HCT116 (cell line): ENCODE measurements at regions not wholly inside any gene's neighbourhood (a gene's known extent, or its start where the extent isn't known, plus 50 kb on each side); places are given as distances from the start of the nearest gene placed in this dataset.

Experiments
- ATAC-seq: fragments of 200-7000 bp; cut with Tn5 transposase; 2 replicates; pipeline ENCODE4 v1.9.1; 2020; ENCODE audit warnings: mild to moderate bottlenecking, moderate library complexity
- BruUV-seq: library from RNA; stranded (reverse); fragments of 400-500 nt; replicated peaks from 2 replicates; lab custom pipeline; 2021; lab: Mats Ljungman, UMichigan
- CTCF ChIA-PET: fragments of 300-600 bp; sonication (Branson Sonifier 250); formaldehyde crosslinking; loops from one replicate; lab custom pipeline; 2021; ENCODE audit warnings: antibody characterized with exemption; lab: Charles Lee
- POLR2A ChIA-PET: fragments of 300-600, 350-600 bp; sonication (Branson Sonifier 250); formaldehyde crosslinking; loops from one replicate; lab custom pipeline; 2021; ENCODE audit warnings: antibody characterized with exemption; lab: Charles Lee
- RAD21 ChIA-PET, 2 experiments: fragments of 300-600 bp; sonication (Branson Sonifier 250); formaldehyde crosslinking; loops; one replicate each; lab custom pipeline; 2023; ENCODE audit warnings: low total read pairs in 2 of 2; ENCODE audit not compliant: uncharacterized antibody in 2 of 2, unreplicated experiment in 2 of 2, low non-redundant PET in 1 of 2; lab: Charles Lee
- DNase-seq: peaks from one replicate; pipeline ENCODE4 v3.0.0-alpha.2; 2010; ENCODE audit warnings: low read depth, low spot score
- H2AFZ ChIP-seq: fragments of 200-600 bp; shearing (Covaris generic), sonication (generic); 2 replicates; pipeline ENCODE4 v1.6.1; 2017; ENCODE audit warnings: low read depth, mixed run types, mixed read lengths, antibody characterized with exemption, low read length; ENCODE audit not compliant: poor library complexity, severe bottlenecking
- H3K27ac ChIP-seq: 2 replicates; pipeline ENCODE4 v1.5.1; 2012; ENCODE audit warnings: low read depth, low read length
- H3K27me3 ChIP-seq: fragments of 200-600 bp; sonication (generic); 2 replicates; pipeline ENCODE4 v1.6.1; 2016; ENCODE audit warnings: mixed run types, low read length, mixed read lengths; ENCODE audit not compliant: insufficient read depth
- H3K36me3 ChIP-seq, 2 experiments: fragments of 200-500 bp in 1 of 2; fragments of 200-600 bp in 1 of 2; sonication (Bioruptor generic) in 1 of 2; sonication (generic) in 1 of 2; 2 replicates each; pipeline versions ENCODE4 v1.5.1 to v1.6.1; 2014 to 2016; ENCODE audit warnings: low read length in 2 of 2, inconsistent platforms in 1 of 2, mixed read lengths in 1 of 2, mixed run types in 1 of 2; ENCODE audit not compliant: insufficient read depth in 2 of 2, control insufficient read depth in 1 of 2
- H3K4me1 ChIP-seq, 2 experiments: fragments of 200-600 bp in 1 of 2; sonication (generic) in 1 of 2; 2 replicates each; pipeline versions ENCODE4 v1.5.1 to v1.6.1; 2012 to 2017; ENCODE audit warnings: low read length in 2 of 2, inconsistent platforms in 1 of 2, mild to moderate bottlenecking in 1 of 2, mixed read lengths in 1 of 2, mixed run types in 1 of 2, moderate library complexity in 1 of 2; ENCODE audit not compliant: insufficient read depth in 2 of 2, control insufficient read depth in 1 of 2
- H3K4me2 ChIP-seq: fragments of 200-600 bp; sonication (generic); 2 replicates; pipeline ENCODE4 v1.6.1; 2017; ENCODE audit warnings: mixed run types, low read length, mixed read lengths
- H3K4me3 ChIP-seq, 2 experiments: fragments of 200-600 bp in 1 of 2; sonication (generic) in 1 of 2; replicated peaks in 1 of 2; 2 replicates each; pipeline ENCODE4 v1.5.1; 2011 to 2016; ENCODE audit warnings: low read length in 2 of 2, control low read depth in 1 of 2, low read depth in 1 of 2, mild to moderate bottlenecking in 1 of 2, mixed read lengths in 1 of 2, mixed run types in 1 of 2
- H3K79me2 ChIP-seq: fragments of 200-600 bp; sonication (generic); 2 replicates; pipeline ENCODE4 v1.6.1; 2017; ENCODE audit warnings: mild to moderate bottlenecking, mixed run types, low read length, moderate library complexity, mixed read lengths; ENCODE audit not compliant: insufficient read depth
- H3K9ac ChIP-seq: fragments of 200-600 bp; sonication (generic); 2 replicates; pipeline ENCODE4 v1.6.1; 2016; ENCODE audit warnings: low read length, mixed read lengths
- H3K9me2 ChIP-seq: fragments of 200-600 bp; sonication (generic), shearing (Covaris generic); 2 replicates; pipeline ENCODE4 v1.6.1; 2017; ENCODE audit warnings: mixed run types, mild to moderate bottlenecking, moderate library complexity; ENCODE audit not compliant: insufficient read depth
- H3K9me3 ChIP-seq, 2 experiments: fragments of 200-500 bp in 1 of 2; fragments of 200-600 bp in 1 of 2; sonication (Bioruptor generic) in 1 of 2; sonication (generic) in 1 of 2; 2 replicates each; pipeline ENCODE4 v1.6.1; 2014 to 2017; ENCODE audit warnings: low read length in 2 of 2, mixed read lengths in 2 of 2, inconsistent platforms in 1 of 2, low read depth in 1 of 2, mild to moderate bottlenecking in 1 of 2, mixed run types in 1 of 2, moderate library complexity in 1 of 2; ENCODE audit not compliant: control insufficient read depth in 1 of 2, insufficient read depth in 1 of 2
- H4K20me1 ChIP-seq: fragments of 200-600 bp; sonication (generic), shearing (Covaris generic); 2 replicates; pipeline ENCODE4 v1.6.1; 2017; ENCODE audit warnings: mixed run types, mild to moderate bottlenecking, moderate library complexity; ENCODE audit not compliant: insufficient read depth
- ATF3 ChIP-seq: IDR thresholded peaks from 2 replicates; pipeline ENCODE4 v1.6.1; 2012
- CBX3 ChIP-seq: IDR thresholded peaks from 2 replicates; pipeline ENCODE4 v1.6.1; 2012; ENCODE audit warnings: low read depth
- CTCF ChIP-seq, 3 experiments: fragments of 200-600 bp in 1 of 3; sonication (generic) in 1 of 3; IDR thresholded peaks in 2 of 3; conservative IDR thresholded peaks in 1 of 3; 2 replicates each; pipeline ENCODE4 v1.5.1; 2012 to 2017; ENCODE audit warnings: low read depth in 2 of 3, low read length in 2 of 3, antibody characterized with exemption in 1 of 3, borderline replicate concordance in 1 of 3, control low read depth in 1 of 3, mild to moderate bottlenecking in 1 of 3, mixed read lengths in 1 of 3, mixed run types in 1 of 3, moderate library complexity in 1 of 3; ENCODE audit not compliant: insufficient read depth in 1 of 3
- EGR1 ChIP-seq: IDR thresholded peaks from 2 replicates; pipeline ENCODE4 v1.6.1; 2012; ENCODE audit warnings: low read depth
- ELF1 ChIP-seq: IDR thresholded peaks from 2 replicates; pipeline ENCODE4 v1.6.1; 2012; ENCODE audit warnings: low read depth, borderline replicate concordance
- EZH2phosphoT487 ChIP-seq: fragments of 200-600 bp; IDR thresholded peaks from 2 replicates; pipeline ENCODE4 v1.6.1; 2018; ENCODE audit warnings: antibody characterized with exemption, borderline replicate concordance
- FOSL1 ChIP-seq: IDR thresholded peaks from 2 replicates; pipeline ENCODE4 v1.6.1; 2012; ENCODE audit warnings: low read depth
- JUND ChIP-seq: IDR thresholded peaks from 2 replicates; pipeline ENCODE4 v1.6.1; 2012
- POLR2A ChIP-seq: IDR thresholded peaks from 2 replicates; pipeline ENCODE4 v1.7.0; 2011; ENCODE audit warnings: borderline replicate concordance; ENCODE audit not compliant: insufficient read depth, insufficient read length; ENCODE audit errors: extremely low read depth
- POLR2AphosphoS5 ChIP-seq: IDR thresholded peaks from 2 replicates; pipeline ENCODE4 v1.6.1; 2011; ENCODE audit warnings: mild to moderate bottlenecking, low read depth, low read length, moderate library complexity
- RAD21 ChIP-seq: IDR thresholded peaks from 2 replicates; pipeline ENCODE4 v1.6.1; 2012; ENCODE audit warnings: low read depth, mild to moderate bottlenecking
- SIN3A ChIP-seq: IDR thresholded peaks from 2 replicates; pipeline ENCODE4 v1.6.1; 2012; ENCODE audit warnings: low read depth
- SP1 ChIP-seq: IDR thresholded peaks from 2 replicates; pipeline ENCODE4 v1.6.1; 2012; ENCODE audit warnings: low read depth
- SRF ChIP-seq: IDR thresholded peaks from 2 replicates; pipeline ENCODE4 v1.6.1; 2012; ENCODE audit warnings: low read depth
- TCF7L2 ChIP-seq: IDR thresholded peaks from 2 replicates; pipeline ENCODE4 v1.7.0; 2011; ENCODE audit warnings: borderline replicate concordance, inconsistent platforms; ENCODE audit not compliant: insufficient read depth, insufficient read length; ENCODE audit errors: extremely low read depth
- YY1 ChIP-seq: IDR thresholded peaks from 2 replicates; pipeline ENCODE4 v1.6.1; 2011; ENCODE audit warnings: low read length, low read depth, moderate library complexity, mild to moderate bottlenecking; ENCODE audit not compliant: insufficient replicate concordance; ENCODE audit errors: extremely low read depth
- ZBTB33 ChIP-seq: IDR thresholded peaks from 2 replicates; pipeline ENCODE4 v1.6.1; 2011; ENCODE audit warnings: mild to moderate bottlenecking, low read length, moderate library complexity; ENCODE audit not compliant: insufficient replicate concordance; ENCODE audit errors: extremely low read depth
- ZFX ChIP-seq: fragments of 450-650 bp; IDR thresholded peaks from 2 replicates; pipeline ENCODE4 v1.6.1; 2017
- intact Hi-C: fragments of 100-400 bp; cut with micrococcal nuclease; formaldehyde crosslinking; loops from 2 replicates; pipeline ENCODE4 v1.10.0; 2022

GRCh38 chr9:105038051-105038450, 110.1 kb upstream of the ABCA1 start (continued):
- no peak for TF ChIP-seq CTCF (IDR thresholded peaks at IDR 0.05 in 2 of 3, conservative IDR thresholded peaks at IDR 0.05 in 1 of 3; ENCODE audit: borderline replicate concordance in 1 of 3, insufficient read depth in 1 of 3, low read depth in 2 of 3, low read length in 2 of 3)
- no peak for TF ChIP-seq SIN3A
- no peak for TF ChIP-seq RAD21
- no peak for TF ChIP-seq EZH2phosphoT487
- TF ChIP-seq POLR2A, result no peak

GRCh38 chr9:105039175-105039799, 111.3 kb upstream of the ABCA1 start:
- ChIA-PET CTCF (no interaction called here), POLR2A (no interaction called here), RAD21 (no interaction called here)
- TF ChIP-seq FOSL1 (no peak), ZBTB33 (no peak), POLR2AphosphoS5 (no peak), SP1 (no peak), YY1 (no peak), JUND (no peak), ELF1 (no peak), ZFX (no peak), ATF3 (no peak), CTCF (IDR thresholded peaks at IDR 0.05 in 2 of 3, conservative IDR thresholded peaks at IDR 0.05 in 1 of 3; ENCODE audit: borderline replicate concordance in 1 of 3, insufficient read depth in 1 of 3, low read depth in 2 of 3, low read length in 2 of 3) (no peak), TCF7L2 (no peak), SRF (no peak), POLR2A (no peak), RAD21 (no peak), CBX3 (no peak), EGR1 (no peak), SIN3A (no peak)
- H4K20me1 ChIP-seq, result no peaks in the 10 kb centered on the region
- H3K27me3 ChIP-seq, result no peaks in the 10 kb centered on the region
- H2AFZ ChIP-seq, result no peak overlapping the region
- no peak overlapping the region for H3K27ac ChIP-seq
- no peaks in the 10 kb centered on the region; the same call in 1 of the 2 replicates for H3K9me2 ChIP-seq
- no peak overlapping the region for H3K4me2 ChIP-seq
- no peaks in the 10 kb centered on the region for H3K4me1 ChIP-seq
- no peak overlapping the region for H3K4me3 ChIP-seq
- H3K79me2 ChIP-seq, result no peaks in the 10 kb centered on the region
- H3K9ac ChIP-seq, result no peak overlapping the region
- intact Hi-C loops, result no loop called here
- H3K36me3 ChIP-seq, result no peaks in the 10 kb centered on the region
- no TSS peak for BruUV-seq
- no peak for DNase-seq
- H3K9me3 ChIP-seq, result no peaks in the 10 kb centered on the region
- no peak for ATAC-seq
